A549 (cell line): ENCODE measurements at regions not wholly inside any gene's neighbourhood (a gene's known extent, or its start where the extent isn't known, plus 50 kb on each side); places are given as distances from the start of the nearest gene placed in this dataset.

Source experiments
- CTCF ChIP-seq: fragments of >200 bp; sonication (Bioruptor Twin); formaldehyde crosslinking; IDR thresholded peaks from 3 replicates; pipeline ENCODE4 v1.5.1; 2016
- EHMT2 ChIP-seq: fragments of 200-600 bp; sonication (generic); IDR thresholded peaks from 2 replicates; pipeline ENCODE4 v1.6.1; 2016; ENCODE audit warnings: antibody characterized with exemption, low read depth, mild to moderate bottlenecking, moderate library complexity
- JUN ChIP-seq, 2 experiments: fragments of >200 bp; sonication (Bioruptor Twin); formaldehyde crosslinking; IDR thresholded peaks; 2 replicates in 1 of 2; 3 replicates in 1 of 2; pipeline ENCODE4 v1.6.1; 2016 to 2017
- MAFK ChIP-seq: fragments of 450-650 bp; IDR thresholded peaks from 2 replicates; pipeline ENCODE4 v1.6.1; 2014; ENCODE audit not compliant: partially characterized antibody
- NFE2L2 ChIP-seq: fragments of 150-350 bp; conservative IDR thresholded peaks from 2 replicates; pipeline ENCODE4 v1.6.1; 2014; ENCODE audit warnings: low read length
- POLR2A ChIP-seq: IDR thresholded peaks from 2 replicates; pipeline ENCODE4 v1.6.1; 2012; ENCODE audit warnings: mild to moderate bottlenecking, low read length
- RAD21 ChIP-seq, 2 experiments: fragments of >200 bp in 1 of 2; sonication (Bioruptor Twin) in 1 of 2; formaldehyde crosslinking in 1 of 2; IDR thresholded peaks in 1 of 2; conservative IDR thresholded peaks in 1 of 2; 2 replicates in 1 of 2; 3 replicates in 1 of 2; pipeline ENCODE4 v1.6.1; 2012 to 2018; ENCODE audit warnings: inconsistent platforms in 1 of 2
- RARB ChIP-seq: fragments of 250-450 bp; sonication (Bioruptor Pico); IDR thresholded peaks from 2 replicates; pipeline ENCODE4 v1.8.0; 2021; ENCODE audit warnings: mild to moderate bottlenecking, moderate library complexity
- RNF2 ChIP-seq: fragments of 200-600 bp; sonication (generic); IDR thresholded peaks from 2 replicates; pipeline ENCODE4 v1.6.1; 2016; ENCODE audit warnings: low read depth, mild to moderate bottlenecking, antibody characterized with exemption, moderate library complexity, borderline replicate concordance
- SMC3 ChIP-seq: fragments of >200 bp; sonication (Bioruptor Twin); formaldehyde crosslinking; IDR thresholded peaks from 3 replicates; pipeline ENCODE4 v1.6.1; 2018; ENCODE audit warnings: inconsistent platforms
- TP53 ChIP-seq: fragments of 250-450 bp; sonication (Bioruptor Pico); IDR thresholded peaks from 2 replicates; pipeline ENCODE4 v1.5.0; 2021; ENCODE audit warnings: mild to moderate bottlenecking, moderate library complexity
- USF2 ChIP-seq: fragments of 450-650 bp; IDR thresholded peaks from 2 replicates; pipeline ENCODE4 v1.6.1; 2014; ENCODE audit warnings: antibody characterized with exemption
- ZFP36 ChIP-seq: fragments of 450-650 bp; IDR thresholded peaks from 2 replicates; pipeline ENCODE4 v1.6.1; 2014; ENCODE audit warnings: borderline replicate concordance; ENCODE audit not compliant: partially characterized antibody

- TF ChIP-seq CTCF (no peak), NFE2L2 (no peak), JUN (IDR thresholded peaks at IDR 0.05) (no peak), TP53 (CRISPR knock-in tag) (no peak), RNF2 (no peak), POLR2A (no peak), EHMT2 (no peak), USF2 (no peak), RARB (CRISPR knock-in tag) (no peak), MAFK (no peak), ZFP36 (no peak), SMC3 (no peak), RAD21 (conservative IDR thresholded peaks at IDR 0.05 in 1 of 2, IDR thresholded peaks at IDR 0.05 in 1 of 2) (no peak)
Measured at GRCh38 chr9:26502311-26502710, 390.3 kb downstream of the CAAP1 start.
